ENCODE measurements at regions not wholly inside any gene's neighbourhood (a gene's known extent, or its start where the extent isn't known, plus 50 kb on each side); places are given as distances from the start of the nearest gene placed in this dataset.

DNA sequence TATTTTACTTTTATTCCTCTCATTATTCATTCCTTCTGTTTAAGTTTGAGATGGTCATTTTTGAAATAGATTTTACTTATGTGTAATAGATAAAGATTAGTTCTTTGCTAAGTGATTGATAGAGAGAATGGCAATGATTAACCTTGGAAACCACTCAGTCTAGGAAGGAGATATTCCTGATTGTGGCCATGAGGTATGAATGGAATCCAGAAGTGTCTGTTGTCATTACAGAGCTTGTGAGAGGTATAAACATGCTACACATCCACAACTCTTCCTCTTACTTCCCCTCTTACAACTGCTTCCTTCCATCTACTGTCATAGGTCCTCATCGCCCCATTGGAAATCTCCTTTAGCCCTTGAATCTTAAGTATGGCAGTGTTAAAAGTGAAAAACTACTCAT, 988.8 kb upstream of the B3GALT2 start:
- H3K4me1 ChIP-seq, result no peaks in the 10 kb centered on the region
- intact Hi-C loops (cut with DNase I), result no loop called here
- no peak overlapping the region for H3K27ac ChIP-seq
- 92 to 98% methylated on average over 1 of the region's 1 CpG for WGBS, 2 donors
- DNase-seq, result no peak
- TF ChIP-seq, protein P1, sequence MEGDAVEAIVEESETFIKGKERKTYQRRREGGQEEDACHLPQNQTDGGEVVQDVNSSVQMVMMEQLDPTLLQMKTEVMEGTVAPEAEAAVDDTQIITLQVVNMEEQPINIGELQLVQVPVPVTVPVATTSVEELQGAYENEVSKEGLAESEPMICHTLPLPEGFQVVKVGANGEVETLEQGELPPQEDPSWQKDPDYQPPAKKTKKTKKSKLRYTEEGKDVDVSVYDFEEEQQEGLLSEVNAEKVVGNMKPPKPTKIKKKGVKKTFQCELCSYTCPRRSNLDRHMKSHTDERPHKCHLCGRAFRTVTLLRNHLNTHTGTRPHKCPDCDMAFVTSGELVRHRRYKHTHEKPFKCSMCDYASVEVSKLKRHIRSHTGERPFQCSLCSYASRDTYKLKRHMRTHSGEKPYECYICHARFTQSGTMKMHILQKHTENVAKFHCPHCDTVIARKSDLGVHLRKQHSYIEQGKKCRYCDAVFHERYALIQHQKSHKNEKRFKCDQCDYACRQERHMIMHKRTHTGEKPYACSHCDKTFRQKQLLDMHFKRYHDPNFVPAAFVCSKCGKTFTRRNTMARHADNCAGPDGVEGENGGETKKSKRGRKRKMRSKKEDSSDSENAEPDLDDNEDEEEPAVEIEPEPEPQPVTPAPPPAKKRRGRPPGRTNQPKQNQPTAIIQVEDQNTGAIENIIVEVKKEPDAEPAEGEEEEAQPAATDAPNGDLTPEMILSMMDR (IDR thresholded peaks at IDR 0.05), result no peak
- TF ChIP-seq POLR2A (IDR thresholded peaks at IDR 0.05), result no peak
- no peaks in the 10 kb centered on the region for H3K9me3 ChIP-seq
- no peaks in the 10 kb centered on the region for H3K27me3 ChIP-seq
- H3K4me3 ChIP-seq (replicated peaks in 1 of 3), result no peak overlapping the region
- H3K36me3 ChIP-seq, result no peaks in the 10 kb centered on the region

DNA sequence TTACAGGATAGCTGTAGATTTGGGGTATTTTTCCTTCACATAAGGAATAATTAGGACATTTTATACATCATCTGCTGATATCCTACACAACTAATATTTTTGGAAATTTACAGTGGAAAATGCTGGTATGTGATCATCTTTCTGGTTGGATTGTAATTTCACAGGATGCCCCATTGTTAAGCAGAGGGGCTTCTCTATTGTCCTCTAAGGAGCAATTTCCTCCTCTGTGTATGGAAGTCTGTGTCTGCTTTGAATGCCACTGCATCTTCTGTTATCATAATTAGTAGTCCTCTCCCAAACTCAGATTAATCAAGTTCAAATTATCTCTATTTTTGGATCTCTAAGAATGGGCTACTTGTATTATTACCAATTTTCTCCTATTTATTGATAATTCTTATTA, 988.1 kb upstream of the B3GALT2 start:
- intact Hi-C loops (cut with DNase I), result no loop called here
- no peak for DNase-seq
- no peak overlapping the region for H3K4me3 ChIP-seq (replicated peaks in 1 of 3)
- H3K36me3 ChIP-seq, result no peaks in the 10 kb centered on the region
- no peaks in the 10 kb centered on the region for H3K27me3 ChIP-seq
- no peak overlapping the region for H3K27ac ChIP-seq
- H3K9me3 ChIP-seq, result no peaks in the 10 kb centered on the region
- no peaks in the 10 kb centered on the region for H3K4me1 ChIP-seq
- TF ChIP-seq, protein P1 (IDR thresholded peaks at IDR 0.05), result no peak

DNA sequence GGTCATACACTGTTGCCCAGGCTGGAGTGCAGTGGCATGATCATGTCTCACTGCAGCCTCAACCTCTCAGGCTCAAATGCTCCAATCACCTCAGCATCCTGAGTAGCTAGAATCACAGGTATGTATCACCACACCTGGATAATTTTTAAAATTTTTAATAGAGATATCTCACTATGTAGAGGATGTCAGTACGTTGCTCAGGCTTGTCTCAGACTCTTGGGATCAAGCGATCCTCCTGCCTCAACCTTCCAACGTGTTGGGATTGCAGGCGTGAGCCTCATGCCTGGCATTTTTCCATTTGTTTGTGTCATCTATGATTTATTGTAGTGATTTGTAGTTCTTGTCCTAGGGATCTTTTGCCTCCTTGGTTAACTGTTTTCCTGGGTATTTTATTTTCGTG, 985.2 kb upstream of the B3GALT2 start:
- no peaks in the 10 kb centered on the region for H3K27me3 ChIP-seq
- TF ChIP-seq POLR2A (IDR thresholded peaks at IDR 0.05), result no peak
- intact Hi-C loops (cut with DNase I), result no loop called here
- no peaks in the 10 kb centered on the region for H3K36me3 ChIP-seq
- no peak for DNase-seq
- H3K27ac ChIP-seq, result no peak overlapping the region
- no peak overlapping the region for H3K4me3 ChIP-seq (replicated peaks in 1 of 3)
- no peaks in the 10 kb centered on the region for H3K9me3 ChIP-seq
- H3K4me1 ChIP-seq, result no peaks in the 10 kb centered on the region
- 87% methylated on average over 5 of the region's 5 CpGs for WGBS, 2 donors

DNA sequence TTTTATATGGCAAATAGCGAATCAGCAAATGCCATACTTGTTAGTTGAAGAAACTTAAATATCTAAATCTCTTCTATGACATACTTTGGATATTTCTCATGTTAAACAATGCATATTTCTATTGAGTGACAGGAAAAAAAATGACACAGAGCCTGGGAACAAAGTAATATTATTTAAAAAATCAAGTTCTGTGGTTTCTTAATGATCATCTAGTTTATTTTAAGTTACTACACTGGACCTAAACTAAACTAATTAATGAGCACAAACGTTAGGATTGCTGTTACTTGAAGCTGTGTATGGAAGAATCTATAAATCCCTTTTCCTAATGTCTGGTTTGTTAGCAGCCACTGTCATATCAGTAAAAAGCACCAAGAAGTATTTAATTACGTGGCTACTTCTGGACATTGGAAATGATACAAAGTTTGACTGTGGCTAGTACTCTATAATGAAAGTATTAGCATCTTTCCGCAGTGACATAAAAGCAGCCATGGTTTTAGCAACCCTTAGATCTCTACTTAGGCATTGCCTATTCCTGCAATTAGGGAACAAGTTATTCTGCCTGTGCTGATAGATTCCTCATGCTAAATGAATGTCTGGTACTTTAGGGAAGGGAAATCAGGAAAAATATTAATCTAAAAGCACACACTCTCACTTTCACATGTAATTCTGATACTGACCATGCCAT, 981.7 kb upstream of the B3GALT2 start:
- H3K4me1 ChIP-seq, result no peaks in the 10 kb centered on the region
- no peak overlapping the region for H3K4me3 ChIP-seq (replicated peaks in 1 of 3)
- H3K27me3 ChIP-seq, result no peaks in the 10 kb centered on the region
- DNase-seq, result no peak
- TF ChIP-seq, protein P1 (IDR thresholded peaks at IDR 0.05), result no peak
- no peak for TF ChIP-seq POLR2A (IDR thresholded peaks at IDR 0.05)
- intact Hi-C loops (cut with DNase I), result no loop called here
- no peaks in the 10 kb centered on the region for H3K9me3 ChIP-seq
- no peak overlapping the region for H3K27ac ChIP-seq
- H3K36me3 ChIP-seq, result no peaks in the 10 kb centered on the region
- 78% methylated on average over 4 of the region's 4 CpGs for WGBS, 2 donors

DNA sequence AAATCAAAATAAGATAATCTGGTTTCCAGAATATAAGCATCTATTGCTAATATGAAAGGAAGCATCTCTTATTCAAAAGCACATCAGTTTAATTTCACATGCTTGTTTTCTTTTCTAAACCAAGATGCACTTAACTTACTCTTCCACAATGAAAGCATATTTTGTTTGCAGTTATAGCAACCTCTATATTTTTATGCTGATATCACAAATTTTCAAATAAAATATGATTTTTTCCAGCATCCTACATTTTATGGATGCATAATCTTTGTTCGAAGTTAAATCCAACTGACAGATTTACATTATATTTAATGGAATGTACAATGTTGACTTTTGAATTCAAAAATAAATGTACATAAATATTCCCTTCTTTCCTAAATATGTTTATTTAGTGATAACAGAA, 978.3 kb upstream of the B3GALT2 start:
- H3K9me3 ChIP-seq, result no peaks in the 10 kb centered on the region
- H3K27ac ChIP-seq, result no peak overlapping the region
- H3K27me3 ChIP-seq, result no peaks in the 10 kb centered on the region
- intact Hi-C loops (cut with DNase I), result no loop called here
- DNase-seq, result no peak
- H3K36me3 ChIP-seq, result no peaks in the 10 kb centered on the region
- TF ChIP-seq POLR2A (IDR thresholded peaks at IDR 0.05), result no peak
- H3K4me1 ChIP-seq, result no peaks in the 10 kb centered on the region
- 91 to 92% methylated on average over 1 of the region's 1 CpG for WGBS, 2 donors
- no peak overlapping the region for H3K4me3 ChIP-seq (replicated peaks in 1 of 3)

DNA sequence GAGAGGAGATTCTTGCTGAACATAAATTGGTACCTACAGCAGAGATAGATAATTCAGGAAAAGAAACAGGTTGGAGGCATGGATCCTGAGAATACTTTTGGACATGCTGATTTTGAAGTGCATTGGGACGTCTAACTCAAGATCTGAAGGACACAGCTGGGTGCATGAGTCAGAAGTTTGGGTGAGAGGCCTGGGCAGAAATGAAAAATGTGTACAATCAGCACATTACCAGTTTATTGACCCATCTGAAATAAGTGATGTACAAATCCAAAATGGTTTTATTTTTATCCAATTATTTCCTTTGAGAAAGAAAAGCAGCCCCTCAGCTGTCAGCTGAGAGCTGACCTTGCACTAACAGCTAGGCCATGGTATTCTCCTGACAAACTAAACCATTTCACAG, 975.2 kb upstream of the B3GALT2 start:
- intact Hi-C loops (cut with DNase I), result no loop called here
- no peak for DNase-seq
- Histone ChIP-seq H3K4me1 (no peaks in the 10 kb centered on the region), H3K4me3 (replicated peaks in 1 of 3) (no peak overlapping the region), H3K27ac (no peak overlapping the region), H3K9me3 (no peaks in the 10 kb centered on the region), H3K27me3 (no peaks in the 10 kb centered on the region), H3K36me3 (no peaks in the 10 kb centered on the region)
- TF ChIP-seq, protein P1 (IDR thresholded peaks at IDR 0.05), result no peak
- no peak for TF ChIP-seq POLR2A (IDR thresholded peaks at IDR 0.05)
- WGBS, 2 donors, result 50% methylated on average over 1 of the region's 1 CpG

Data from thyroid gland (tissue), 4 donors.